ENCODE measurements at regions not wholly inside any gene's neighbourhood (a gene's known extent, or its start where the extent isn't known, plus 50 kb on each side); places are given as distances from the start of the nearest gene placed in this dataset.

GRCh38 chr17:54527941-54528340 is 372.7 kb upstream of the TOM1L1 start:
- Histone ChIP-seq H3K9me3 (ENCODE audit: low read depth, low read length) (peaks cover 4% of the 10 kb centered on the region), H2AFZ (ENCODE audit: low read length) (no peak overlapping the region), H3K4me2 (ENCODE audit: insufficient read depth, low read length) (no peak overlapping the region), H3K79me2 (ENCODE audit: insufficient read depth, low read length) (no peaks in the 10 kb centered on the region), H3K36me3 (ENCODE audit: insufficient read depth, low read length) (no peaks in the 10 kb centered on the region), H3K4me1 (ENCODE audit: insufficient read depth, low read length) (no peaks in the 10 kb centered on the region), H3K27ac (ENCODE audit: low read depth, low read length) (no peak overlapping the region), H3K27me3 (ENCODE audit: insufficient read depth, low read length) (no peaks in the 10 kb centered on the region), H4K20me1 (ENCODE audit: insufficient read depth, low read length) (no peaks in the 10 kb centered on the region), H3K4me3 (ENCODE audit: insufficient read depth, low read length) (no peak overlapping the region)
- DNase-seq (ENCODE audit: insufficient read length, low spot score, missing footprints) = no peak
- TF ChIP-seq, protein P1, sequence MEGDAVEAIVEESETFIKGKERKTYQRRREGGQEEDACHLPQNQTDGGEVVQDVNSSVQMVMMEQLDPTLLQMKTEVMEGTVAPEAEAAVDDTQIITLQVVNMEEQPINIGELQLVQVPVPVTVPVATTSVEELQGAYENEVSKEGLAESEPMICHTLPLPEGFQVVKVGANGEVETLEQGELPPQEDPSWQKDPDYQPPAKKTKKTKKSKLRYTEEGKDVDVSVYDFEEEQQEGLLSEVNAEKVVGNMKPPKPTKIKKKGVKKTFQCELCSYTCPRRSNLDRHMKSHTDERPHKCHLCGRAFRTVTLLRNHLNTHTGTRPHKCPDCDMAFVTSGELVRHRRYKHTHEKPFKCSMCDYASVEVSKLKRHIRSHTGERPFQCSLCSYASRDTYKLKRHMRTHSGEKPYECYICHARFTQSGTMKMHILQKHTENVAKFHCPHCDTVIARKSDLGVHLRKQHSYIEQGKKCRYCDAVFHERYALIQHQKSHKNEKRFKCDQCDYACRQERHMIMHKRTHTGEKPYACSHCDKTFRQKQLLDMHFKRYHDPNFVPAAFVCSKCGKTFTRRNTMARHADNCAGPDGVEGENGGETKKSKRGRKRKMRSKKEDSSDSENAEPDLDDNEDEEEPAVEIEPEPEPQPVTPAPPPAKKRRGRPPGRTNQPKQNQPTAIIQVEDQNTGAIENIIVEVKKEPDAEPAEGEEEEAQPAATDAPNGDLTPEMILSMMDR (IDR thresholded peaks at IDR 0.05; ENCODE audit: extremely low read depth, low read depth, low read length) = no peak

GRCh38 chr17:54530398-54530797 is 370.3 kb upstream of the TOM1L1 start:
- Histone ChIP-seq H3K4me1 (ENCODE audit: insufficient read depth, low read length) (no peaks in the 10 kb centered on the region), H3K27ac (ENCODE audit: low read depth, low read length) (no peak overlapping the region), H3K9me3 (ENCODE audit: low read depth, low read length) (no peaks in the 10 kb centered on the region), H3K79me2 (ENCODE audit: insufficient read depth, low read length) (no peaks in the 10 kb centered on the region), H2AFZ (ENCODE audit: low read length) (no peak overlapping the region), H3K4me3 (ENCODE audit: insufficient read depth, low read length) (no peak overlapping the region), H3K4me2 (ENCODE audit: insufficient read depth, low read length) (no peak overlapping the region), H3K27me3 (ENCODE audit: insufficient read depth, low read length) (no peaks in the 10 kb centered on the region), H4K20me1 (ENCODE audit: insufficient read depth, low read length) (no peaks in the 10 kb centered on the region), H3K36me3 (ENCODE audit: insufficient read depth, low read length) (no peaks in the 10 kb centered on the region)
- TF ChIP-seq, protein P1 (IDR thresholded peaks at IDR 0.05; ENCODE audit: extremely low read depth, low read depth, low read length) = no peak
- DNase-seq (ENCODE audit: insufficient read length, low spot score, missing footprints) = no peak

DNA sequence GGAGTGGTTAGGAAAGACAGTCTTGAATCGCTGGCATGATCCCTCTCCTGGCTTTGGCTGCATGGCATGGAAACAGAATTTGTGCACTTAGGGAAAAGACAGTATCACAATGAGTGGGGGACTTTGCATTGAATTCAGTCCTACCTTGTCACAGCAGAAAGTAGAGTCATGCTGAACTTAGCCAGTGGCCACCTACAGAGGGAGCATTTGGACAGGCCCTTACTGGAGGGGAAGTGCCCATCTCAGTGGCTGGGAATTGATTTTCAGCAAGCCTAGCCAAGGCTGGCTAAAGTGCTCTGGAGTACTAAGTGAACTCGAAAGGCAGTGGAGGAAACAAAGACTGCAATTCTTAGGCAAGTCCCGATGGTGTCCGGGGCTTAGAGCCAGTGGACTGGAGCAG is 364.3 kb upstream of the TOM1L1 start:
- Histone ChIP-seq H3K4me3 (ENCODE audit: insufficient read depth, low read length) (no peak overlapping the region), H4K20me1 (ENCODE audit: insufficient read depth, low read length) (no peaks in the 10 kb centered on the region), H2AFZ (ENCODE audit: low read length) (no peak overlapping the region), H3K4me2 (ENCODE audit: insufficient read depth, low read length) (no peak overlapping the region), H3K4me1 (ENCODE audit: insufficient read depth, low read length) (no peaks in the 10 kb centered on the region), H3K79me2 (ENCODE audit: insufficient read depth, low read length) (no peaks in the 10 kb centered on the region), H3K27ac (ENCODE audit: low read depth, low read length) (no peak overlapping the region), H3K27me3 (ENCODE audit: insufficient read depth, low read length) (no peaks in the 10 kb centered on the region), H3K9me3 (ENCODE audit: low read depth, low read length) (no peaks in the 10 kb centered on the region), H3K36me3 (ENCODE audit: insufficient read depth, low read length) (no peaks in the 10 kb centered on the region)
- DNase-seq (ENCODE audit: insufficient read length, low spot score, missing footprints) = no peak
- TF ChIP-seq, protein P1 (IDR thresholded peaks at IDR 0.05; ENCODE audit: extremely low read depth, low read depth, low read length) = no peak

DNA sequence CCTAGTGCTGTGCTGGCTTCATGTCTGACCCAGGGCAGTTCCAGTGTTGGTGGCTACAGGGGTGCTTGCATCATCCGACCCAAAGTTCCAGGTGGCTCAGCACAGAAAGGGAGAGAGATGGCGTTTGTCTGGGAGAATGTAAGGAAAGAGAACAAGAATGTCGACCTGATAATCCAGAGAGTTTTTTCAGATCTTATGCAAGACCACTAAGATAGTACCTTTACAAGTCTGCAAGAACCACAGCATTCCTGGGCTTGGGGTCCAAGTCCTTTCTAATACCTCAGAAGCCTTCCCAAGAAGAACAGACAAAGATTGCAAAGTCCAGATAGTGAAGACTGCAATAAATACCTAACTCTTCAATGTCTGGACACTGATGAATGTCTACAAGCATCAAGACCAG is 363.0 kb upstream of the TOM1L1 start:
- no peaks in the 10 kb centered on the region for H3K79me2 ChIP-seq (ENCODE audit: insufficient read depth, low read length)
- no peaks in the 10 kb centered on the region for H4K20me1 ChIP-seq (ENCODE audit: insufficient read depth, low read length)
- no peaks in the 10 kb centered on the region for H3K27me3 ChIP-seq (ENCODE audit: insufficient read depth, low read length)
- H3K4me2 ChIP-seq (ENCODE audit: insufficient read depth, low read length) = no peak overlapping the region
- H2AFZ ChIP-seq (ENCODE audit: low read length) = no peak overlapping the region
- H3K27ac ChIP-seq (ENCODE audit: low read depth, low read length) = no peak overlapping the region
- no peak for DNase-seq (ENCODE audit: insufficient read length, low spot score, missing footprints)
- no peak overlapping the region for H3K4me3 ChIP-seq (ENCODE audit: insufficient read depth, low read length)
- H3K36me3 ChIP-seq (ENCODE audit: insufficient read depth, low read length) = no peaks in the 10 kb centered on the region
- no peaks in the 10 kb centered on the region for H3K9me3 ChIP-seq (ENCODE audit: low read depth, low read length)
- no peaks in the 10 kb centered on the region for H3K4me1 ChIP-seq (ENCODE audit: insufficient read depth, low read length)
- TF ChIP-seq, protein P1 (IDR thresholded peaks at IDR 0.05; ENCODE audit: extremely low read depth, low read depth, low read length) = no peak

All from osteoblast (primary cell).